ENCODE measurements at regions not wholly inside any gene's neighbourhood (a gene's known extent, or its start where the extent isn't known, plus 50 kb on each side); places are given as distances from the start of the nearest gene placed in this dataset.

- no peak for DNase-seq
- in situ Hi-C loops (cut with HindIII; ENCODE audit: low pct_ligation_motif_present, low pct_unique_long_range_greater_than_20kb, low sequenced_read_pairs): no loop called here
Measured at GRCh38 chr6:115819506-115819905, 241.2 kb downstream of the FRK start.

- DNase-seq: no peak
- in situ Hi-C loops (cut with HindIII; ENCODE audit: low pct_ligation_motif_present, low pct_unique_long_range_greater_than_20kb, low sequenced_read_pairs): no loop called here
Measured at GRCh38 chr6:115817161-115817560, 243.5 kb downstream of the FRK start.

GRCh38 chr6:115814907-115815306, 245.8 kb downstream of the FRK start:
- in situ Hi-C loops (cut with HindIII; ENCODE audit: low pct_ligation_motif_present, low pct_unique_long_range_greater_than_20kb, low sequenced_read_pairs): no loop called here
- DNase-seq: no peak

GRCh38 chr6:115811541-115811940, 249.2 kb downstream of the FRK start:
- in situ Hi-C loops (cut with HindIII; ENCODE audit: low pct_ligation_motif_present, low pct_unique_long_range_greater_than_20kb, low sequenced_read_pairs): no loop called here
- DNase-seq: no peak

- no peak for DNase-seq
- in situ Hi-C loops (cut with HindIII; ENCODE audit: low pct_ligation_motif_present, low pct_unique_long_range_greater_than_20kb, low sequenced_read_pairs): no loop called here
Measured at GRCh38 chr6:115798229-115798628, 262.5 kb downstream of the FRK start.

GRCh38 chr6:115796829-115797228, 263.9 kb downstream of the FRK start:
- no peak for DNase-seq
- in situ Hi-C loops (cut with HindIII; ENCODE audit: low pct_ligation_motif_present, low pct_unique_long_range_greater_than_20kb, low sequenced_read_pairs): no loop called here

GRCh38 chr6:115796061-115796460, 264.6 kb downstream of the FRK start:
- no peak for DNase-seq
- in situ Hi-C loops (cut with HindIII; ENCODE audit: low pct_ligation_motif_present, low pct_unique_long_range_greater_than_20kb, low sequenced_read_pairs): no loop called here

GRCh38 chr6:115783402-115784061, 277.2 kb downstream of the FRK start:
- no peak for DNase-seq
- in situ Hi-C loops (cut with HindIII; ENCODE audit: low pct_ligation_motif_present, low pct_unique_long_range_greater_than_20kb, low sequenced_read_pairs): no loop called here

- in situ Hi-C loops (cut with HindIII; ENCODE audit: low pct_ligation_motif_present, low pct_unique_long_range_greater_than_20kb, low sequenced_read_pairs): no loop called here
Measured at GRCh38 chr6:115782612-115783011, 278.1 kb downstream of the FRK start.

GRCh38 chr6:115773741-115774140, 286.9 kb downstream of the FRK start:
- in situ Hi-C loops (cut with HindIII; ENCODE audit: low pct_ligation_motif_present, low pct_unique_long_range_greater_than_20kb, low sequenced_read_pairs): no loop called here
- no peak for DNase-seq

More at GRCh38 chr6:115782612-115783011, 278.1 kb downstream of the FRK start:
- DNase-seq: no peak

GRCh38 chr6:115770851-115771250, 289.8 kb downstream of the FRK start:
- no peak for DNase-seq
- in situ Hi-C loops (cut with HindIII; ENCODE audit: low pct_ligation_motif_present, low pct_unique_long_range_greater_than_20kb, low sequenced_read_pairs): no loop called here

GRCh38 chr6:115768500-115768899, 292.2 kb downstream of the FRK start:
- in situ Hi-C loops (cut with HindIII; ENCODE audit: low pct_ligation_motif_present, low pct_unique_long_range_greater_than_20kb, low sequenced_read_pairs): no loop called here
- no peak for DNase-seq

GRCh38 chr6:115767931-115768330, 292.8 kb downstream of the FRK start:
- DNase-seq: no peak
- in situ Hi-C loops (cut with HindIII; ENCODE audit: low pct_ligation_motif_present, low pct_unique_long_range_greater_than_20kb, low sequenced_read_pairs): no loop called here

- in situ Hi-C loops (cut with HindIII; ENCODE audit: low pct_ligation_motif_present, low pct_unique_long_range_greater_than_20kb, low sequenced_read_pairs): no loop called here
- no peak for DNase-seq
Measured at GRCh38 chr6:115766745-115767462, 293.8 kb downstream of the FRK start.

GRCh38 chr6:115765966-115766365, 294.7 kb downstream of the FRK start:
- DNase-seq: no peak
- in situ Hi-C loops (cut with HindIII; ENCODE audit: low pct_ligation_motif_present, low pct_unique_long_range_greater_than_20kb, low sequenced_read_pairs): no loop called here

- no peak for DNase-seq
- in situ Hi-C loops (cut with HindIII; ENCODE audit: low pct_ligation_motif_present, low pct_unique_long_range_greater_than_20kb, low sequenced_read_pairs): no loop called here
Measured at GRCh38 chr6:115759051-115759450, 301.6 kb downstream of the FRK start.

GRCh38 chr6:115753446-115753845, 307.2 kb downstream of the FRK start:
- in situ Hi-C loops (cut with HindIII; ENCODE audit: low pct_ligation_motif_present, low pct_unique_long_range_greater_than_20kb, low sequenced_read_pairs): no loop called here
- no peak for DNase-seq

- in situ Hi-C loops (cut with HindIII; ENCODE audit: low pct_ligation_motif_present, low pct_unique_long_range_greater_than_20kb, low sequenced_read_pairs): no loop called here
- DNase-seq: no peak
Measured at GRCh38 chr6:115750946-115751345, 309.7 kb downstream of the FRK start.

- in situ Hi-C loops (cut with HindIII; ENCODE audit: low pct_ligation_motif_present, low pct_unique_long_range_greater_than_20kb, low sequenced_read_pairs): no loop called here
Measured at GRCh38 chr6:115750292-115750691, 310.4 kb downstream of the FRK start.

GRCh38 chr6:115747719-115748118, 313.0 kb downstream of the FRK start:
- DNase-seq: no peak
- in situ Hi-C loops (cut with HindIII; ENCODE audit: low pct_ligation_motif_present, low pct_unique_long_range_greater_than_20kb, low sequenced_read_pairs): no loop called here

More at GRCh38 chr6:115750292-115750691, 310.4 kb downstream of the FRK start:
- DNase-seq: no peak
